ENCODE measurements at regions not wholly inside any gene's neighbourhood (a gene's known extent, or its start where the extent isn't known, plus 50 kb on each side); places are given as distances from the start of the nearest gene placed in this dataset.

GRCh38 chr2:138234265-138234664 is 267.3 kb upstream of the SPOPL start:
- TF ChIP-seq POLR2A (IDR thresholded peaks at IDR 0.05) (no peak), CTCF (IDR thresholded peaks at IDR 0.05) (no peak)

Data from uterus (tissue), 2 donors.